Parathyroid adenoma (tissue), 2 donors: ENCODE measurements at regions not wholly inside any gene's neighbourhood (a gene's known extent, or its start where the extent isn't known, plus 50 kb on each side); places are given as distances from the start of the nearest gene placed in this dataset.

ENCODE experiments used
- H2AFZ ChIP-seq: fragments of 300-600 bp; sonication (generic); one replicate; pipeline ENCODE4 v1.7.0; 2017; ENCODE audit warnings: antibody characterized with exemption, mild to moderate bottlenecking
- H3K27ac ChIP-seq: fragments of 300-600 bp; sonication (generic); one replicate; pipeline ENCODE4 v1.7.0; 2017
- H3K27me3 ChIP-seq: fragments of 300-600 bp; sonication (generic); one replicate; pipeline ENCODE4 v1.7.0; 2017; ENCODE audit warnings: low read length; ENCODE audit not compliant: control insufficient read depth, insufficient read depth
- H3K36me3 ChIP-seq: fragments of 300-600 bp; sonication (generic); one replicate; pipeline ENCODE4 v1.7.0; 2017; ENCODE audit warnings: low read length; ENCODE audit not compliant: control insufficient read depth, insufficient read depth
- H3K4me1 ChIP-seq: fragments of 300-600 bp; sonication (generic); one replicate; pipeline ENCODE4 v1.7.0; 2017; ENCODE audit warnings: control low read depth
- H3K4me2 ChIP-seq: fragments of 300-600 bp; sonication (generic); one replicate; pipeline ENCODE4 v1.7.0; 2017; ENCODE audit warnings: low read length
- H3K4me3 ChIP-seq: fragments of 300-600 bp; sonication (generic); one replicate; pipeline ENCODE4 v1.7.0; 2017; ENCODE audit warnings: low read depth, low read length
- H3K79me2 ChIP-seq: fragments of 300-600 bp; sonication (generic); one replicate; pipeline ENCODE4 v1.7.0; 2017; ENCODE audit warnings: control low read depth
- H3K9ac ChIP-seq: fragments of 300-600 bp; sonication (generic); one replicate; pipeline ENCODE4 v1.7.0; 2017; ENCODE audit warnings: mild to moderate bottlenecking
- H3K9me3 ChIP-seq: fragments of 300-600 bp; sonication (generic); one replicate; pipeline ENCODE4 v1.7.0; 2017; ENCODE audit warnings: low read length; ENCODE audit not compliant: control insufficient read depth
- CTCF ChIP-seq: fragments of 300-600 bp; sonication (generic); IDR thresholded peaks from one replicate; pipeline ENCODE4 v1.7.0; 2017; ENCODE audit warnings: antibody characterized with exemption, mild to moderate bottlenecking
- donor health status: primary hyperparathyroidism.

GRCh38 chr2:194445226-194445625 lies 1211.8 kb upstream of the SLC39A10 start:
- no peaks in the 10 kb centered on the region for H3K9me3 ChIP-seq
- H3K36me3 ChIP-seq: no peaks in the 10 kb centered on the region
- H2AFZ ChIP-seq: no peak overlapping the region
- H3K9ac ChIP-seq: no peak overlapping the region
- no peak overlapping the region for H3K4me2 ChIP-seq
- H3K27me3 ChIP-seq: no peaks in the 10 kb centered on the region
- no peak for TF ChIP-seq CTCF
- H3K4me1 ChIP-seq: no peaks in the 10 kb centered on the region
- no peak overlapping the region for H3K4me3 ChIP-seq
- no peaks in the 10 kb centered on the region for H3K79me2 ChIP-seq
- no peak overlapping the region for H3K27ac ChIP-seq

GRCh38 chr2:194443926-194444325 lies 1213.1 kb upstream of the SLC39A10 start:
- H3K9me3 ChIP-seq: peaks cover 2% of the 10 kb centered on the region
- H3K27me3 ChIP-seq: no peaks in the 10 kb centered on the region
- no peaks in the 10 kb centered on the region for H3K4me1 ChIP-seq
- H3K36me3 ChIP-seq: no peaks in the 10 kb centered on the region
- H3K9ac ChIP-seq: no peak overlapping the region
- no peak overlapping the region for H3K27ac ChIP-seq
- H3K4me2 ChIP-seq: no peak overlapping the region
- H3K4me3 ChIP-seq: no peak overlapping the region
- no peak overlapping the region for H2AFZ ChIP-seq
- no peak for TF ChIP-seq CTCF
- H3K79me2 ChIP-seq: no peaks in the 10 kb centered on the region

DNA sequence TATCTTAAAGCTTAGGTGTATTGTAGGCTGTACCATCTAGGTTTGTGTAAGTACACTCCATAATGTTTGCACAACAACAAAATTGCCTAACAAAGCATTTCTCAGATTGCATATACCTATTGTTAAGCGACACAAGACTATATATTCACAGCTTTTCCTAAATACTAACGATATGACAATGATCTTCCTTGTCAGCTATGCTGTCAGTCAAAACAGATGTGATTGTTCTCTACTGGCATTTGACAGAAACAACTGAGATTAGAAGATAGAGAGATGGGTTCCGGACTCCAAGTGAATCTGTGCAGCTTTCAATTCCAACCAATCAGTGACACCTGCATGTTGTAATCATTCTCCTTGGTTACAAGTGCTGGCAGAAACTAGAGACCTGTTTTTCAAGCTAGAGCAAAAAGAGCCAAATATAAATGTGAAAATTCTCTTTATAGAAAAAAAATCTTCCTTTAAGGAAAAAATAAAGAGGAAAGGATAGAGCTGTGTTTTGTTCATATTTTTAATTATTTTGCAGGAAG lies 1232.3 kb upstream of the SLC39A10 start:
- Histone ChIP-seq H3K4me1 (no peaks in the 10 kb centered on the region), H3K27ac (no peak overlapping the region), H3K9me3 (no peaks in the 10 kb centered on the region), H3K4me3 (no peak overlapping the region), H2AFZ (no peak overlapping the region), H3K4me2 (no peak overlapping the region), H3K36me3 (no peaks in the 10 kb centered on the region), H3K9ac (no peak overlapping the region), H3K79me2 (no peaks in the 10 kb centered on the region), H3K27me3 (no peaks in the 10 kb centered on the region)
- TF ChIP-seq CTCF: no peak

- H3K36me3 ChIP-seq: no peaks in the 10 kb centered on the region
- H3K4me2 ChIP-seq: no peak overlapping the region
- H3K27ac ChIP-seq: no peak overlapping the region
- H3K9me3 ChIP-seq: no peaks in the 10 kb centered on the region
- no peaks in the 10 kb centered on the region for H3K4me1 ChIP-seq
- H3K9ac ChIP-seq: no peak overlapping the region
- no peaks in the 10 kb centered on the region for H3K27me3 ChIP-seq
- no peak overlapping the region for H2AFZ ChIP-seq
- H3K4me3 ChIP-seq: no peak overlapping the region
- TF ChIP-seq CTCF: no peak
- no peaks in the 10 kb centered on the region for H3K79me2 ChIP-seq
These were observed 1245.8 kb upstream of the SLC39A10 start for GRCh38 chr2:194411221-194411620.

DNA sequence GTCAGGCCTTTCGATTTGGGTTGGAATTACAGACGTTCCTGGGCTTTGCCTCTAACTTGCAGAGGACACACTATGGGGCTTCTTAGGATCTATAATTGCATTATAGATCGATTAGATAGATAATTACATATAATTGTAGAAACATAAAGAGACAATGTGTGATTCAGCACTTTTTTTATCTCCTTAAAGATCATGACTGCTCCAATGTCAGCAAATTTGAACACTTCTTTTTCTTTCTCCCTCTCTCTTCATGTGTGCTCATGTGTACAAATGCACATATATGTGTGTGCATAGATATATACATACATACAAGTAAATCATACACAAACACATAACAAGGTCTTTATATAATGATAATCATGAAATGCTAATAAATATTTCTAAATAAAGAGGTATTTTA lies 1261.2 kb upstream of the SLC39A10 start:
- no peak overlapping the region for H3K27ac ChIP-seq
- no peak for TF ChIP-seq CTCF

More for the DNA sequence above, 1261.2 kb upstream of the SLC39A10 start:
- Histone ChIP-seq H3K9ac (no peak overlapping the region), H3K4me2 (no peak overlapping the region), H2AFZ (no peak overlapping the region), H3K4me3 (no peak overlapping the region), H3K9me3 (no peaks in the 10 kb centered on the region), H3K27me3 (no peaks in the 10 kb centered on the region), H3K4me1 (no peaks in the 10 kb centered on the region), H3K79me2 (no peaks in the 10 kb centered on the region), H3K36me3 (no peaks in the 10 kb centered on the region)
